HG02973 (cell line): ENCODE measurements at regions not wholly inside any gene's neighbourhood (a gene's known extent, or its start where the extent isn't known, plus 50 kb on each side); places are given as distances from the start of the nearest gene placed in this dataset.
"Not testable (repeated sequence)": the region's sequence is repeated elsewhere in the genome, so short reads cannot be mapped to it uniquely, and the experiment has no call there.

Experiments
- ATAC-seq: cut with Tn5 transposase; IDR thresholded peaks from one replicate; pipeline ENCODE4 v1.9.1; 2021; ENCODE audit warnings: moderate library complexity; ENCODE audit not compliant: unreplicated experiment

GRCh38 chr5:168143521-168143920 is 147.9 kb upstream of the WWC1 start:
- ATAC-seq: not testable (repeated sequence)

GRCh38 chr5:168147106-168147505 is 144.3 kb upstream of the WWC1 start:
- ATAC-seq: no peak

DNA sequence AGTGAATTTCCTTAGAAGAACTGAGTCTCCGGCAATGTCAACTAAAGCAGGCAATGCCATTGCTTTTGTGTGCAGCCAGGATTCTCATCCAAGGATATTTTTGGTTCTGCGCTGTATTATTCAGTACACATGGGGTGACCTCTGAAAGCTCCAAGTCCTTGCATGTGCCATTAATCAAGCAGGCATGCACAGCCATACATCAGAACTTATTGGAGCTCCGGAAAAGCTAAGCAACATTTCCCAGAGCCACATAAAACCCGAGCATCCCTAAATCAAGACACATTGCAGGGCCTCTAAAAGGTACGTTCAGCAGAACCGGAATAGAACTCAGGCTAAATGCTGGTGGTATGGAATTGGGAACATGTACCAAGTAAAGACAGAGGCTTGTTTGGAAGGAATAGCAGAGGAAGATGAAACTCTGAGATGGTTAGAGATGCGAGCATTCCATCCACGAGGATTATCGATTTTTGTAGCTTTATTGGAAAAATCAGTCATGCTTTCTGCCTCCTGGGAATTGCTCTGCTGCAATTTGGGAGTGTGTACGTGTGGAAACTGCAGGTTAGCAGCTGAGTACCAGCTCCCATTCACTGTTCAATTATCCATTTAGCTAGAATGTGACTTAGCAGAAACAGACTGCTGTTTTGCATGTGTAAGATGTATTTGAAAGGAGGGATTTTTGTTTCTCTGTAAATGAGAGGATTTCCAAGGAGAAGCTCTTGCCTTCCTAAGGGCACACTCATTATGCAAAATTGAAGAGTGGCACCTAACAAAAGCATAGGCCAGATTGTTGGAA is 143.7 kb upstream of the WWC1 start:
- no peak for ATAC-seq

- ATAC-seq: no peak
Measured at GRCh38 chr5:168151041-168151440, 140.4 kb upstream of the WWC1 start.

GRCh38 chr5:168152660-168153059 is 138.8 kb upstream of the WWC1 start:
- no peak for ATAC-seq

DNA sequence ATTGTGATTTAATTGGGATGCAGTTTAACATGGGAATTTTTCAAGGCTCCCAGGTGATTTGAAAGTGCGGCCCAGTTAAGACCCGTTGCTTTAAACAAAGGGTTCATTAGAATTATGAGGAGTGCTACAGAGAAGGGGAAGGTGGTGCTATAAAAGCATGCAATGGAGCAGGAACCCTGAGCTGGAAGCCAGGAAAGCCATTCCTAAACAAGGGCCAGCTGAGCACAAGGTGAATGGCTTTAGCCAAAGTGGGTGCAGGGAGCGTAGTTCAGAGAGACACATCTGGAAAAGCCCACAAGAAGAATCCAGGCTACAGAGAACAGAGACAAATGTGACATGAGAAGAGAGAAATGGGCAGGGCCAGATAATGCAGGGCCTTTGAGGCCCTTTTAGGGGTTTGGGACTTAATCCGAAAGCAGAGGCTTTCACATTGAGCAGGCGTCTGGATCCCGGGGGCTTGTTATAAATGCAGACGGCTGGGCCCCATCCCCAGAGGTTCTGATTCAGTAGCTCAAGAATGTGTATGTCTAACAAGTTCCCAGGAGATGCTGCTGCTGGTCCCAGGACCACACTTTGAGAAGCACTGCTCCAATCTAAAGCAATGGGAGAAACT is 138.1 kb upstream of the WWC1 start:
- ATAC-seq: no peak

DNA sequence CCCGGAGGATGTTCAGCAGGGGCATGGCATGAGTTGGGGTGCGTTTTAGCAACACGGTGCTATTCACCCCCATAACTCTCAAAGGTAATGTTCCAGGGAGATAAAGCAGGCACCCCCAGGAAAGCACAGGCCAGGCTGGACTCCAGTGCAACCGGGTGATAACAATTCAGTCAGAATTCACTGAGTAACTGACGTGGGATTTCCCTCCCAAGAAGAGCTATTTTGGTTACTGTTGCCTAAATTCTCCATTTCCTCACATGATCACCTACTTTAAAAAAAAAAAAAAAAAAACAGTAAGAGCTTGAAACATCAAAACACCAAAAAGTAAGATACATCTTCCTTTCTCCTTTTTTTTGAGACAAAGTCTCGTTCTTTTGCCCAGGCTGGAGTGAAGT is 137.6 kb upstream of the WWC1 start:
- ATAC-seq: no peak

DNA sequence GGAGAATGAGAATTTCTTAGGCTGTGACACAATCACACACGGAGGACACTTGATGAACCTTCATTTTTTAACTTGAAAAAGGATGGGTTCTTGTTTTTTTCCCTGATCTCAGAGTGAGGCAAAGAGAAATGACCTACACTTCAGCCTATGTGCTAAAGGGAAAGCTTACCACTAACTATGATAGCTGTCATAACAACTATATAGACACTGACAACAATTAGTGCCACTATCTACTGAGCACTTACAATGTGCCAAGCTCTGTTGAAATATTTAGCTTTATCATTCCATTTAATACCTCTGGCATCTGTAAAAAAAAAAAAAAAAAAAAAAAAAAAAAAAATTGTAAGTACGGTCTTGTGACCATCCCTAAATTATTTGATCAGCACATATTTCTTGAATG is 135.9 kb upstream of the WWC1 start:
- no peak for ATAC-seq

GRCh38 chr5:168156170-168156569 is 135.3 kb upstream of the WWC1 start:
- no peak for ATAC-seq

DNA sequence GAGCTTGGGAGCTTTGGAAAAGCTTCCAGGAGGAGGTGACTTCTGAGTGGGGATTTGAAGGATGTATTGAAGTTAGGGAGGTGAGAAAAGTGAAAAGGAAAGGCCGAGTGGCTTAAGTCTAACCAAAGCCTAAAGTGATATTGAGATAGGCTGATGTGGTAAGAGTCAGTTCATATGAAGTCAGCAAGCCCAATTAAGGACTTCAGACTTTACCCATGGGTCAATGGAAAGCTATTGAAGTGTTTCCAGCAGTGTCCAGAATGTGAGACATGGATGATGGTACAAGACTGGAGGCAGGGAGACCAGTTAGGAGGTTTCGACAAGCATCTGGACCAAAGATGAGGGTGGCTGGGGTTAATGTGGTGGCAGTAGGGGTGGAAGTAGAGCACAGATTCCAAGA is 134.3 kb upstream of the WWC1 start:
- ATAC-seq: no peak

DNA sequence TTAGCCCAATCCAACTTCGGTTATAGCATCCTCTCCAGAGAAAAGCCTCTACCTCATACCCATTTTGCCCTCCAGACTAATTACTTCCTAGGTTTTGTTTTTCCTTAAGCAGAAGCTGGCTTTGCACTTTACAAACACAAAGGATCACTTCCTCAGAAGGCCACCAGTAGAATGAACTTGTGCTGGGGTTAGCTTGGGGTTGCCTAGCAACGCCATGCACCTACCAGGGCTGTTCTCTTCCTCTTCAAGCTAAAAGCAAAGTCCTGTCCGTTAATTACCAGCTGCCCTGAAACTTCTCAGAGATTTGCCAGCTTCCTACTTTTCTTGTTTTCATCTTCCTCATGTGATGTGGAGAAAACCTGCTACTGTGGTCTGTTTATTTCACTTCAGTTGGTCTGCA is 132.0 kb upstream of the WWC1 start:
- no peak for ATAC-seq

GRCh38 chr5:168162464-168162863 is 129.0 kb upstream of the WWC1 start:
- no peak for ATAC-seq

GRCh38 chr5:168163966-168164365 is 127.5 kb upstream of the WWC1 start:
- ATAC-seq: no peak

DNA sequence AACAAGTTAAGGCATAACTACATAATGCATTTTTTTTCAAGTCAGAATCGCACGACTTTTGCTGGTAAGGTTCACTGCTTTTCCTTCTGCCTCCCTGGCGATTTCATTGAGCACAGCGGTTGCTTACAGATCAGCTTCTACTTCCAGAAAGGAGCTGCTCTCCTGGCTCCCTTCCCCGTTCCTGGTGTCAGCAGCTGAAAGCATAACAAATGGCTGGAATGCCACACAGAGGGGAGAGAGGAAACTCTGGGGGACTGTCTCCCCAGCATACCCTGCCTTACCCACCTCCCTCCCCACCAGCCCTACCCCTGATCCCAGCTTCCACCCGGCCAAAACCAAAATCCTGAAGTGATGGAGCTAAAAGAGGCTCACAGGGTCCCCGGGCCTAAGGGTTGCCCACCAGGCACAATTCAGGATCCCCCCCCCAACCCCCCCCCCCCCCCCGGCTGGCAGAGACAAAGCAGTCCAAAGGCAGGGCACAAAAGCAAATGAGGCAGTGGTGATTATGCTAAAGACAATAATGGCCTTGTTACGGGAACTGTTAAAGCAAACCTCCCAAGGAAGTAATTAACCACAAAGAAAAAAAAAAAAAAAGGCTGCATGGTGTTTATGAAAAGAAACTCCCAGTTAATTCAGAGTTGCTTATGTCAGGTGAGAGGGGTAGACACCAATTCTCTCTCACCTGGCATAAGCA is 126.1 kb upstream of the WWC1 start:
- ATAC-seq: no peak

DNA sequence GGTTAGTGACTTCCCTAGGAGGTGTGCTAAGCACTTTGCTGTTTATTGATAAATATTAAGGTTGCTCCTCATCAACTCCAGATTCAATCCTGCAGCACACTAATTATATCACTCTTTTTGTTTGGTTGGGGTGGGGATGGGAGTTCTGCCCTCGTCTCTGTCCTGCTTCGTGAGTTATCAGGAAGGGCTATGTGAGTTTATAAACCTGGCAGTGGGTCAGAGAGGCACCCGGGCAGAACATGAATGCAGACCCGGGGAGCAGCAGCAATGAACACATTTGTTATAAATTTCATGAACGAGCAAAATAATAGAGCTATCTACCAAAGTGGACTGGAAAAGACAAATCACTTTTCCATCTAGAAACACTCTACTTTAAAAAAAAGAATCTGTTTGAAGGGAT is 125.5 kb upstream of the WWC1 start:
- ATAC-seq: no peak

- no peak for ATAC-seq
Measured at GRCh38 chr5:168167338-168167737, 124.1 kb upstream of the WWC1 start.

DNA sequence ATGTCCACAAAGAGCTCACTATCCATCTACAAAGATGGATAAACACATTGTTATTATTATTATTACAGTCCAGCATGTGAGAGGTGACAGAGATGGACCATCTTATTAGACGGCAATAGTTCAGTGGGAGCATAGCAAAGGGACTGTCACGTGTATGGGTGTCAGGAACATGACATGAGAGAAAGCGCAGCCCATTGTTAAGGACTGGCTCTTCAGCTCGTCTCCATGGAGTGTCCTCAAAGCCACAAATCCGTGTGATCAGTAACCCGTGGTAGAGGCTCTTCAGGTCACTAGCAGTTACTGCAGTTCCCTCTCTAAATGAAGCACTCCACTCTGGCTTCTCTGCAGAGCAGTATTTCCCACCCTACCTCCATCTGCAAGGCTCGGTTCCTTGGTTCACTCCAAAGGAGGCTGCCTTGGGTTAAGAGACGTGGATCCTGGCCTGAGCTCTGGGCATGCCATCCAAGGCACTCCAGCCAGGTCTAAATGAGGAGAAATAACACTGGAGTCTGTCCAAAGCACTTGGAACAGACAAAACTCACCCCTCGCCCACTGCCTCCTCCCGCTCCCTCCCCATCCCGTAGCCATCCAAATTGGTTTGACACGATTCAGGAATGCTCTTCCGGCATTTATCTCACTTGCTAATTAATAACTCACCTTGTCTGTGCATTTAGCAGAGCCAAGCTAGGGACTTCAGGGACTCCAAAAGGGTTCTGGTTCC is 122.3 kb upstream of the WWC1 start:
- ATAC-seq: no peak

DNA sequence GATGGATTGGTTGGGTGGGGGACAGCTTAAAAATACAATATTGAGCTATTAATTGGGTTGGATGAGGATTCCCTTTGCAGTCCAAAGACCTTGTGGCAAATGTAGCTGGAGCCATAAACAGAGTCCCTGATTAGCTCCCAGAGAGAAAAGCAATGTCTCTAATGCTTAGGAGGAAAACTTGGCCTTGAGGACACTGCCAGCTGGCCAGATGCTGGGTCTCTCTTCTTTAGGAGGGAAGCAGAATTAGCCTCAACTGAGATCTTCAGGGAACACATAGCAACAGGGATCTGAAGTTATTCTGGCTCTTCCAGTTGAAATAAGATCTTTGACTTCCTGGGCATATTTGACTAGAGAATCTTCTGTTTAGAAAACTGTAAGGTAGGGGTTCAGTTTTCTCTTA is 121.7 kb upstream of the WWC1 start:
- ATAC-seq: no peak

DNA sequence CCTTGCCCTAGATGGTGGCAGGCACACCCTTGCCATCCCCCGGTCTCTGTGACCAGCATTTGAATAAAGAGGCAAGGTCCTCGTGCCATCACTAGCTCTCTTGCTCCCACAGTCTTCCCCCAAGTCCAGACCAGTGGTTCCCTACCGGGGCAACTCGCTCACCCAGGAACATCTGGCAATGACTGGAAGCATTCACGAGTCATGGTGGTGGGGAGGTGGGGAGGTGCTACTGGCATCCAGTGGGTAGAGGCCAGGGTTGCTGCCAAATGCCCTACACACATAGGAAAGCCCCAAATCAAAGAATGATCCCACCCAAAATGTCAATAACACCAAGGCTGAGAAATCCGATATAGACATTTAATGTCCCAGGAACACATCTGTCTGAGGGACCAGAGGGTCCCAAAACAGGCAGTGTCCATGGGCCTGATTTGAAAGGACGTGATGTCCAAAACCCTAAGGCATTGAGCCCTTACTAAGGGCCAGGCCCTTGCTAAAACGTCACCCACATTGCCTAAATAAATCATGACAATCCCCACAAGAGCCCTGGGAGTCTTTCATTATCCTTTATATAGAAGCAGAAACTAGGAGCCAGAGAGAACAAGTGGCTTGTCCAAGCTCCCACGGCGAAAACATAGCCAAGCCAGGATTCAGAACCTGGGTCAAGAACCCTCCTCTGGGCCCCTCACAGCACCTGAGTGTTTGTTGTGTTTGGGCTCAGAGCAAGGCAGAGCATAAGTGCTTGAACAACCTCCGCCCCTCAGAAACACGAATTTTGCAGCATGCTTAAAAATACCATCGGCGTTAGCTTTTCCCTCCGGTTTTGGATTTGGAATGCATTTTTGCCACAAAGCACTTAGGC is 119.3 kb upstream of the WWC1 start:
- ATAC-seq: no peak

DNA sequence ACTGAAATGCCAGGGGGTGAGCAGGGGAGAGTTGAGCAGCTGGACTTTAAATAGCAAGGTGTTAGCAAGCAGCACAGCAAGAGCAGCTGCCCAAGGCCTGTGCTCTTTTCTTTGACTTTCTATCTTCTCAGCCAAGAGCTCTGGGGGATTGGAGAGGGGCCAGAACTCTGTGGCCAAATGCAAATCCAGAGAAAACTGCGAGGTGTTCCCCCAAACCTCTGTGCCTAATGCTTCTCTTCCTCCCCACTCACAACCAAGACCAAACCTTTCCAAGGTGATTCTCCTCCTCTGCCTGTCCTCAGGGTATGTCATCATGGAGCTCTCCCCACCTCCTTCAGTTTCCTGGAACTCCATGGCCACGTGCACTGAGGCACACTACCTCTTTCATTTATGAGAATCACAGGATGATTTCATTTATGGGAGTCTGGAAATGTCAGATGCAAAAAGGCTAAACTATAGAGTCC is 118.7 kb upstream of the WWC1 start:
- ATAC-seq: no peak

- peak; percentile 69 for ATAC-seq
Measured at GRCh38 chr5:168174376-168174775, 117.1 kb upstream of the WWC1 start.
